ENCODE measurements at regions not wholly inside any gene's neighbourhood (a gene's known extent, or its start where the extent isn't known, plus 50 kb on each side); places are given as distances from the start of the nearest gene placed in this dataset.

- no peak for TF ChIP-seq CTCF (IDR thresholded peaks at IDR 0.05; ENCODE audit: insufficient read depth, low read length, poor library complexity, severe bottlenecking)
- DNase-seq (ENCODE audit: low read depth): no peak
- no peaks in the 10 kb centered on the region for H3K36me3 ChIP-seq (ENCODE audit: control insufficient read depth, insufficient read depth, low read length)
- no peak overlapping the region for H3K4me3 ChIP-seq (ENCODE audit: low read depth, low read length)
- no peaks in the 10 kb centered on the region for H3K27me3 ChIP-seq (ENCODE audit: control insufficient read depth, insufficient read depth, low read length)
These were observed 341.1 kb downstream of the MAT2B start for GRCh38 chr5:163846512-163846911.

GRCh38 chr5:163855754-163856153 lies 350.3 kb downstream of the MAT2B start:
- TF ChIP-seq CTCF (IDR thresholded peaks at IDR 0.05; ENCODE audit: insufficient read depth, low read length, poor library complexity, severe bottlenecking): no peak
- Histone ChIP-seq H3K36me3 (ENCODE audit: control insufficient read depth, insufficient read depth, low read length) (no peaks in the 10 kb centered on the region), H3K27me3 (ENCODE audit: control insufficient read depth, insufficient read depth, low read length) (no peaks in the 10 kb centered on the region), H3K4me3 (ENCODE audit: low read depth, low read length) (no peak overlapping the region)
- no peak for DNase-seq (ENCODE audit: low read depth)

GRCh38 chr5:163861670-163862069 lies 356.3 kb downstream of the MAT2B start:
- Histone ChIP-seq H3K27me3 (ENCODE audit: control insufficient read depth, insufficient read depth, low read length) (no peaks in the 10 kb centered on the region), H3K4me3 (ENCODE audit: low read depth, low read length) (no peak overlapping the region), H3K36me3 (ENCODE audit: control insufficient read depth, insufficient read depth, low read length) (no peaks in the 10 kb centered on the region)
- TF ChIP-seq CTCF (IDR thresholded peaks at IDR 0.05; ENCODE audit: insufficient read depth, low read length, poor library complexity, severe bottlenecking): no peak
- DNase-seq (ENCODE audit: low read depth): no peak

- DNase-seq (ENCODE audit: low read depth): no peak
- H3K4me3 ChIP-seq (ENCODE audit: low read depth, low read length): no peak overlapping the region
- no peaks in the 10 kb centered on the region for H3K36me3 ChIP-seq (ENCODE audit: control insufficient read depth, insufficient read depth, low read length)
- TF ChIP-seq CTCF (IDR thresholded peaks at IDR 0.05; ENCODE audit: insufficient read depth, low read length, poor library complexity, severe bottlenecking): no peak
- no peaks in the 10 kb centered on the region for H3K27me3 ChIP-seq (ENCODE audit: control insufficient read depth, insufficient read depth, low read length)
These were observed 361.9 kb downstream of the MAT2B start for GRCh38 chr5:163867324-163867723.

GRCh38 chr5:163867738-163868137 lies 362.3 kb downstream of the MAT2B start:
- no peak for TF ChIP-seq CTCF (IDR thresholded peaks at IDR 0.05; ENCODE audit: insufficient read depth, low read length, poor library complexity, severe bottlenecking)
- no peaks in the 10 kb centered on the region for H3K27me3 ChIP-seq (ENCODE audit: control insufficient read depth, insufficient read depth, low read length)
- no peaks in the 10 kb centered on the region for H3K36me3 ChIP-seq (ENCODE audit: control insufficient read depth, insufficient read depth, low read length)
- DNase-seq (ENCODE audit: low read depth): no peak
- no peak overlapping the region for H3K4me3 ChIP-seq (ENCODE audit: low read depth, low read length)

GRCh38 chr5:163869581-163869980 lies 364.2 kb downstream of the MAT2B start:
- no peak for DNase-seq (ENCODE audit: low read depth)
- no peaks in the 10 kb centered on the region for H3K27me3 ChIP-seq (ENCODE audit: control insufficient read depth, insufficient read depth, low read length)
- no peak for TF ChIP-seq CTCF (IDR thresholded peaks at IDR 0.05; ENCODE audit: insufficient read depth, low read length, poor library complexity, severe bottlenecking)
- no peaks in the 10 kb centered on the region for H3K36me3 ChIP-seq (ENCODE audit: control insufficient read depth, insufficient read depth, low read length)
- H3K4me3 ChIP-seq (ENCODE audit: low read depth, low read length): no peak overlapping the region

All from kidney epithelial cell (primary cell).